GM19324 (cell line): ENCODE measurements at regions not wholly inside any gene's neighbourhood (a gene's known extent, or its start where the extent isn't known, plus 50 kb on each side); places are given as distances from the start of the nearest gene placed in this dataset.
A peak's percentile ranks its signal among the peaks of the same experiment; 100 is the strongest.

ENCODE experiments used
- ATAC-seq: cut with Tn5 transposase; IDR thresholded peaks from one replicate; pipeline ENCODE4 v1.9.1; 2021; ENCODE audit warnings: mild to moderate bottlenecking, moderate library complexity; ENCODE audit not compliant: unreplicated experiment, low FRiP score

- no peak for ATAC-seq
These were observed 61.0 kb downstream of the MRGPRX1 start for GRCh38 chr11:18878211-18878610.

GRCh38 chr11:18865951-18866350, 73.3 kb downstream of the MRGPRX1 start:
- ATAC-seq: no peak

GRCh38 chr11:18865261-18865660, 73.7 kb upstream of the PTPN5 start:
- ATAC-seq: no peak

GRCh38 chr11:18853086-18853720, 61.6 kb upstream of the PTPN5 start:
- peak; percentile 73 for ATAC-seq

GRCh38 chr11:18849406-18849805, 57.8 kb upstream of the PTPN5 start:
- ATAC-seq: no peak

- no peak for ATAC-seq
These were observed 53.3 kb upstream of the PTPN5 start for GRCh38 chr11:18844753-18845367.
